GM12891 (cell line): ENCODE measurements at regions not wholly inside any gene's neighbourhood (a gene's known extent, or its start where the extent isn't known, plus 50 kb on each side); places are given as distances from the start of the nearest gene placed in this dataset.

Source experiments
- DNase-seq: peaks from one replicate; pipeline ENCODE4 v3.0.0; 2011; ENCODE audit warnings: low spot score; ENCODE audit not compliant: insufficient read length
- FAIRE-seq: peaks from 2 replicates; lab custom pipeline; 2011; peaks lifted over from hg19 to GRCh38; lab: Jason Lieb, UNC
- PAX5 ChIP-seq: IDR thresholded peaks from 2 replicates; pipeline ENCODE4 v1.6.1; 2011; ENCODE audit warnings: low read length, moderate library complexity, mild to moderate bottlenecking; ENCODE audit not compliant: insufficient read depth, severe bottlenecking
- POLR2A ChIP-seq: IDR thresholded peaks from 2 replicates; pipeline ENCODE4 v1.6.1; 2011; ENCODE audit warnings: low read depth, low read length, control low read depth
- POLR2AphosphoS5 ChIP-seq: IDR thresholded peaks from 2 replicates; pipeline ENCODE4 v1.6.1; 2011; ENCODE audit warnings: low read depth, low read length, control low read depth
- POU2F2 ChIP-seq: IDR thresholded peaks from 2 replicates; pipeline ENCODE4 v1.6.1; 2011; ENCODE audit warnings: low read depth, mild to moderate bottlenecking, control low read depth, low read length, moderate library complexity
- SPI1 ChIP-seq: IDR thresholded peaks from 2 replicates; pipeline ENCODE4 v1.6.1; 2011; ENCODE audit warnings: low read depth, low read length, control low read depth
- TAF1 ChIP-seq: IDR thresholded peaks from 2 replicates; pipeline ENCODE4 v1.6.1; 2011; ENCODE audit warnings: low read depth, low read length, control low read depth

DNA sequence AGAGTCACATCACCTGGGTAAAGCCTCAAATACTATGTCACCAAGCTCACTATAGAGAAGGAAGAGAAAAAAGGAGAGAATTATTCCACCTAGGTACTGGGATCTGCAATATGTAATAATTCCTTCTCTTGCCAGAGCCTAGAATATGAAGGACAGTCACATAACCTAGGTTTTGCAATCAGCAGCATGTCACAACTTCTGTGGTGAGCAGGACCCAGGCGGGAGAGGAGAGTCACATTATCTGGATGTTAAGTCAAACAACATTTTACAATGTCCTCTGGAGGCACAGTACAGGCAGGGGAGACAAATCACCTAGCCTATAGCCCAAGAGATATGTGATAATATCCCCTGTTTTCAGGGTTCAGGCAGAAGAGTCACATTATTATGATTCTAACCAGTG lies 951.2 kb upstream of the TSPY4 start:
- no peak for TF ChIP-seq TAF1
- TF ChIP-seq POU2F2 = no peak
- no peak for TF ChIP-seq SPI1
- no peak for TF ChIP-seq POLR2AphosphoS5
- FAIRE-seq (no peak), DNase-seq (no peak)

DNA sequence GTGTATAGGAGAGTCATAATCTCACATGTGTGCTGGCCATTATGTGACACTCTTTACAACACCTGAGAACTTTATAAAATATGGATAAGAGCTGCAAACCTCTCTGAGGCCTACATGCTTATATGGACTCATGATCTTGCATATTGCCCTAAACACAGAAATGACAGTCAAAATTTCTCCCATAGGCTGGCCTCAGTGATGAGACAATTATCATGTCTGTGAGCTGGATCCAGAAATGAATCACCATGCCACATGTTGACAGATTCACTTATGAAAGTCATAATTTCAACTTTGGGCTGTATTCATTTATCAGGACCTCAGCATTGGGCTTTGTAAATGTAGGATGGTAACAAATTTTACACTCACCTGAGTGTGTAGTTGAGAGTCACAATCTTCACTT lies 948.8 kb upstream of the TSPY4 start:
- DNase-seq (no peak), FAIRE-seq (no peak)
- TF ChIP-seq POLR2AphosphoS5 = no peak
- no peak for TF ChIP-seq TAF1
- TF ChIP-seq POLR2A = no peak
- TF ChIP-seq SPI1 = no peak
- no peak for TF ChIP-seq PAX5
- TF ChIP-seq POU2F2 = no peak

DNA sequence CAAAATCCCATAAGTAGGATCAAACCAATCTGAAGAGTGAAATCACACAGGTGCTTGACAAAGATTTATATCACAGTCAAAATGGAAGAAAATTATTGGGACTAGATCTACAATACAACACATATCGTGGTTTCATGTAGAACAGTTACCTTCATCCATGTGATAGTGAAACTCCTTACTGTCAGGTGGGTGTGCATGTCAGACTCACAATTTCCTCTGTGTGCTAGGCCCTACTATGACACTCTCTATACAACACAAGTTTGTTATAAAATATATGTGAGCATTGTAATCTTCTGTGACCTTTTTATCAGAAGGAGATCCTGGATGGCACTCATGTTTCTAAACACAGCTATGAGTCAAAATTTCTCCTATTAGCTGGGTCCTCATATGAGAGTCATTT lies 947.0 kb upstream of the TSPY4 start:
- TF ChIP-seq POLR2AphosphoS5 = no peak
- TF ChIP-seq POLR2A = no peak
- TF ChIP-seq SPI1 = no peak
- no peak for TF ChIP-seq TAF1
- TF ChIP-seq POU2F2 = no peak
- no peak for TF ChIP-seq PAX5
- no peak for DNase-seq
- FAIRE-seq = no peak

DNA sequence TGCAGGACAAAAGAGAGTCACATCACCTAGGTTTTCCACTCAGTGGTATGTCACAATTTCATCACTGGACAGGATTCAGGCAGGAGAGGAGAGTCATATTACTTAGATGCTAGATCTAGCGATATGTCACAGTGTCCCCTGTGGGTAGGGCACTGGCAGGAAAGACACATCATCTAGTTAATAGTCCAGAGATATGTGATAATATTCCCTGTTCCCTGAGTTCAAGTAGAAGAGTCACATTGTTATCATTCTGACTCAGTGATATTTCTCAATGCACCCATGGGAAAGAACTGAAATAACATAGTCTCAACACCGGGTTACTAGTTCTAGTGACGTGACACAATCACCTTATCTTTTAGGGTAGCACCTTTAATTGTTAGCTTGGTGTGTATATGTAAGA lies 944.0 kb upstream of the TSPY4 start:
- DNase-seq (no peak), FAIRE-seq (no peak)
- TF ChIP-seq POU2F2 (no peak), POLR2AphosphoS5 (no peak), SPI1 (no peak), TAF1 (no peak), PAX5 (no peak), POLR2A (no peak)

DNA sequence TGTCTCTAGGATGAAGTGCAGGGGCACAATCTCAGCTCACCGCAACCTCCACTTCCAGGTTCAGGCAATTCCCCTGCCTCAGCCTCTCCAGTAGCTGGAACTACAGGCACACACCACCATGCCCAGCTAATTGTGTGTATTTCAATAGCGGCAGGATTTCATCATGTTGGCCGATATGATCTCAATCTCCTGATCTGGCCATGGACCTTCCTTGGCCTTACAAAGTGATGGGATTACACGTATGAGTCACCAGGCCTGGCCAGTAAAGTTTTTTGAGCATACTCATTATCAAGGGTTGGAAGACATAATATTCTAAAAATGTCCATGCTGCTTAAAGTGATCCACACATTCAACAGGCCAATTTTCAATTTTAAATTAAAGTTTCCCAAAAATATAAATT lies 914.4 kb upstream of the TSPY4 start:
- TF ChIP-seq SPI1 (no peak), TAF1 (no peak), POLR2A (no peak), POU2F2 (no peak), PAX5 (no peak), POLR2AphosphoS5 (no peak)
- DNase-seq = no peak
- FAIRE-seq = no peak

DNA sequence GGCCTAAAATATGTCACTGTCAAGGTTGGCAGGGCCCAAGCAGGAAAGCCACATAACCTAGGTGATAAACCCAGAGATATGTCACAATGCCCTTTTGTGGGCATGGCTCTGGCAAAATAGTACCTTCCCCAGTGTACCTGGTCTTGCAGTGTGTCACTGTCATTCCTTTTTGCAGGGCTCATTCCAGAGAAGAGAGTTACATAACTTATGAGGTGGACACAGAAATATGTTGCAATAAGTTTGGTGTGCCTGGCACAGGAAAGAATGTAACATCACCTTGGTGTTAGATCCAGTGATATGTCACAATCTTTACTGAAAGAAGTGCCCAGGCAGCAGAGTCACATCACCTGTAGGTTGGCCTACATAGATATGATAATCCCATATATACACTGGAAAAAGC lies 910.8 kb upstream of the TSPY4 start:
- DNase-seq = no peak
- TF ChIP-seq PAX5 = no peak
- no peak for FAIRE-seq

DNA sequence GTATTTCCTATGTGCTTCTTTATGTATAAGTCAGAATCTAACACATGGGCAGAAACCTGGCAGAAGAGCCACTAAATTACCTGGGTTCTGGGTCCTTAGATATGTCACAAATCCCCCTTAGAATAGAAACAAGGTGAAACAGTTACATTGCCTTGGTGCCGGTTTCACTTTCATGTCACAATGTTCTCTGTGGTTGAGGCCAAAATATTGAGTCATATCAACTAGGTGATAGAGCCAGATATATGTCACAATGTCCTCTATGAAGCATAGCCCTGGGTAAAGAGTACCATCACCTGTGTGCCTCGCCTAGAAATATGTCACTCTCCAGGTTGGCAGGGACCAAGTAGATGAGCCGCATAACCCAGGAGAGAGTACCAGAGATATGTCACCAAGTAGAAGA lies 899.8 kb upstream of the TSPY4 start:
- DNase-seq (no peak), FAIRE-seq (no peak)
- TF ChIP-seq POLR2AphosphoS5 (no peak), SPI1 (no peak), POLR2A (no peak), TAF1 (no peak), PAX5 (no peak), POU2F2 (no peak)

DNA sequence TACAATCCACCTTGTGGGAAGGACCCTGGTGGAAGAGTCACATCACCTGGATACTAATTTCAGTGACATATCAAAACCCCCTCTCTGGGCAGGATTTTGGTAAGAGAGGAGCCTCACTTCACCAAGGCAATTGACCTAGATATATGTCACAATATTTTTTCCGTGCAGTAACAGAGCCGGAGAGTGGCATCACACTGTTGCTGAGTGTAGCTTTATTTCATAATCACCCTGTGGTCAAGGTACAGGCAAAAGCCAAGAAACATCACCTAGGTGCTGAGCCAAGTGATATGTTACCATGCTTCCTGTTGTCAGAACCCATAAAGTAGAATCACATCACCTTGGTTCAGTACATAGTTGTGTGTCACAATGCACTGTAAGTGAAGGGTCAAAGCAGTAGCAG lies 895.2 kb upstream of the TSPY4 start:
- TF ChIP-seq TAF1 = no peak
- TF ChIP-seq PAX5 = no peak
- TF ChIP-seq POU2F2 = no peak
- no peak for TF ChIP-seq POLR2AphosphoS5
- no peak for TF ChIP-seq POLR2A
- no peak for TF ChIP-seq SPI1
- DNase-seq (no peak), FAIRE-seq (no peak)

DNA sequence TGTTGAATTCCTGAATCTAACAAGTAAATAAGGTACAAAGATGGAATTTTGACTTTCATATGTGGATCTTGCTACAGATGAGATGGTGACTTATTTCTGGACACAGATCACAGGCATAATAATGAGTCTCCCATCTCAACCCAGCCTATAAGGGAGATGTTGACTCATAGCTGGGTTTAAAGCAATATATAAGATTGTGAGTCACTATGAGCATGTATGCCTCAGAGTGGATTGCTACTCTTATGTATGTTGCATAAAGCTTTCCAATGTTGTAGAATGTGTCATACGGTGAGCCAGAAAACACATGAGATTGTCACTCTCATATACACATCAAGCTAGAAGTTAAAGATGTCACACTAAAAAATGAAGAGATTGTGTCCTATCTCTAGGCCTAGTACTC lies 884.3 kb upstream of the TSPY4 start:
- TF ChIP-seq POU2F2 (no peak), TAF1 (no peak), POLR2AphosphoS5 (no peak), PAX5 (no peak), SPI1 (no peak), POLR2A (no peak)
- FAIRE-seq (no peak), DNase-seq (no peak)

DNA sequence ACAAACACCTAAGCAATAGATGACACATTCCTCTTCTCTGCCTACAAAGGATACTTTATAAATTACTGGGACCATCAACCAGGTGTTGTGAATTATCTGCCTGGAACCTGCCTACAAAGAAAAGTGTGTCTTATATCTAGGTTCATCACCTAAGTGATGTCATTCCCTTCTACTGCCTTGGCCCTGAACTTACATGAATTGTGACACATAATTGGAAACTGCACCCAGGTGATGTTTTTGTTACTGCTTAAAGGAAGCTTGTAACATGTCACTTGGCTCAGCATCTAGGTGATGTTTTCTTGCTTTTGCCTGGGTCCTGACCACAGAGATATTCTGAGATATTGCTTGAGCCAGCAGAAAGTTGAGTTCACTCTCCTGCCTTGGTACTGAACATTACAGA lies 870.5 kb upstream of the TSPY4 start:
- no peak for FAIRE-seq
- no peak for TF ChIP-seq POU2F2
- no peak for TF ChIP-seq POLR2A
- TF ChIP-seq POLR2AphosphoS5 = no peak
- no peak for TF ChIP-seq TAF1
- TF ChIP-seq PAX5 = no peak
- no peak for TF ChIP-seq SPI1
- no peak for DNase-seq

DNA sequence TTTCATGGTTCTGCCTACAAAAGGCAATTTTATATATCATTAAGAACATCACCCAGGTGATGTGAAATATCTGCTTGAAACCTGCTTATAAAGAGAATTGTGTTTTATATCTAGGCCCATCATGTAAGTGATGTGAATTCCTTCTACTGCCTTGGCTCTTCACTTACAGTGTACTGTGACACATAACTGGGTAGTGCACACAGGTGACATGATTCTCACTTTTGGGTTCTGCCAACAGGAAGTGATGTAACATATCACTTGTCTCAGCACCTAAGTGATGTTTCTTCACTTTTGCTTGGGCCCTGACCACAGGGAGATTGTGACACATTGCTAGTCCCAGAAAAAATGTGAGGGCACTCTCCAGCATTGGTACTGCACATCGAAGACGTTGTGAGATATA lies 867.0 kb upstream of the TSPY4 start:
- no peak for FAIRE-seq
- DNase-seq = no peak
- TF ChIP-seq POU2F2 (no peak), TAF1 (no peak), SPI1 (no peak), POLR2AphosphoS5 (no peak), POLR2A (no peak), PAX5 (no peak)
